ENCODE measurements at regions not wholly inside any gene's neighbourhood (a gene's known extent, or its start where the extent isn't known, plus 50 kb on each side); places are given as distances from the start of the nearest gene placed in this dataset.

DNA sequence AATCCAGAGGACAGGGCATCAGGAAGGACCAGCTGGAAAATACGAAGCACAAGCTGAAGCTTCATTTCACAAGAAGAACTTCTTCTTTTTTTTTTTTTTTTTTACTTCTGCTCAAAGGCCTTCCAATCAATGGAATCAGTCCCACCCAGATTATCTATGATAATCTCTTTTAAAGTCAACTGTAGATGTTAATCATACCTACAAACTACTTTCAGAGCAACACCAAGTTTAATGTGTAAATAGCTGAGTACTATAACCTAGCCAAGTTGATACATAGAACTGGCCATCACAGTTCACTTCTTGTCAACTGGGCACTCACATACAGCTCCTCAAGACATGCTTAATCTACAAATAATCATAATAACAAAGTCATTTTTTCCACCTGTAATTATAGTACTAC lies 1645.9 kb upstream of the CELF4 start:
- TF ChIP-seq EZH2phosphoT487 (conservative IDR thresholded peaks at IDR 0.05; ENCODE audit: low read length), result no peak
- no peak for TF ChIP-seq CTCF (IDR thresholded peaks at IDR 0.05; ENCODE audit: insufficient read depth, low read length, poor library complexity, severe bottlenecking)

GRCh38 chr18:39209173-39209572 lies 1643.6 kb upstream of the CELF4 start:
- Histone ChIP-seq H3K9me3 (ENCODE audit: insufficient read depth, low read length) (0 out of 2 replicates have a peak, but pooled peaks cover 5% of the 10 kb centered on the region), H3K27ac (ENCODE audit: low read depth, low read length) (no peak overlapping the region), H2AFZ (ENCODE audit: low read depth, low read length, severe bottlenecking) (no peak overlapping the region), H3K4me3 (ENCODE audit: insufficient read depth, low read length, poor library complexity, severe bottlenecking) (no peak overlapping the region), H3K27me3 (ENCODE audit: low read length) (no peaks in the 10 kb centered on the region), H3K36me3 (ENCODE audit: low read length) (no peaks in the 10 kb centered on the region), H3K9me2 (replicated peaks; ENCODE audit: insufficient read depth, low read length) (0 out of 2 replicates have a peak, but pooled peaks cover 4% of the 10 kb centered on the region), H3K9ac (ENCODE audit: low read length) (no peak overlapping the region), H4K20me1 (ENCODE audit: low read depth, low read length) (no peaks in the 10 kb centered on the region), H3F3A (ENCODE audit: insufficient read depth) (no peaks in the 10 kb centered on the region), H3K79me2 (ENCODE audit: insufficient read depth, low read length) (no peaks in the 10 kb centered on the region), H3K4me2 (ENCODE audit: low read depth, low read length, poor library complexity, severe bottlenecking) (no peak overlapping the region)
- TF ChIP-seq CTCF (IDR thresholded peaks at IDR 0.05; ENCODE audit: insufficient read depth, low read length, poor library complexity, severe bottlenecking), result no peak
- TF ChIP-seq EZH2phosphoT487 (conservative IDR thresholded peaks at IDR 0.05; ENCODE audit: low read length), result no peak

More for the DNA sequence above, 1645.9 kb upstream of the CELF4 start:
- H3F3A ChIP-seq (ENCODE audit: insufficient read depth), result no peaks in the 10 kb centered on the region
- 0 out of 2 replicates have a peak, but pooled peaks cover 4% of the 10 kb centered on the region for H3K9me2 ChIP-seq (replicated peaks; ENCODE audit: insufficient read depth, low read length)
- H2AFZ ChIP-seq (ENCODE audit: low read depth, low read length, severe bottlenecking), result no peak overlapping the region
- no peak overlapping the region for H3K4me2 ChIP-seq (ENCODE audit: low read depth, low read length, poor library complexity, severe bottlenecking)
- H4K20me1 ChIP-seq (ENCODE audit: low read depth, low read length), result no peaks in the 10 kb centered on the region
- no peak overlapping the region for H3K9ac ChIP-seq (ENCODE audit: low read length)
- H3K27me3 ChIP-seq (ENCODE audit: low read length), result no peaks in the 10 kb centered on the region
- 0 out of 2 replicates have a peak, but pooled peaks cover 8% of the 10 kb centered on the region for H3K9me3 ChIP-seq (ENCODE audit: insufficient read depth, low read length)
- no peaks in the 10 kb centered on the region for H3K36me3 ChIP-seq (ENCODE audit: low read length)
- no peaks in the 10 kb centered on the region for H3K79me2 ChIP-seq (ENCODE audit: insufficient read depth, low read length)
- H3K4me3 ChIP-seq (ENCODE audit: insufficient read depth, low read length, poor library complexity, severe bottlenecking), result no peak overlapping the region
- no peak overlapping the region for H3K27ac ChIP-seq (ENCODE audit: low read depth, low read length)

DNA sequence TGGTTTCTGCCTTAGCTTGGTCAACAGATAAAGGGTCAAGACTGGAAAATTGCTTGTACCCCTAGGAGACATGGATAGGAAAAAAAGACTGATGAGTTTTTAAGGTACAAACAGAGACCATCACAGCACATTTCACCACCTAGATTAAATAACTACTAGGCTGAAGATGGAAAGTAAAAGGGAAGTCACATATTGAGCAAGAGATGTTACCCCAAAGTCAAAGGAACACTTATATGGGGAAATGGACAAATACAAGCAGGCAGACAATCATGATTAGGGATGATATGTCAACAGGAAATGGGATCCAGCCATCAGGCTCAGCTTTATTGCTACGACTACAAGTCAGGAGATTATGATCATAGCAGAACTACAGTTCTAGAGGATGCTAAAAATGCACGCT lies 1643.1 kb upstream of the CELF4 start:
- no peaks in the 10 kb centered on the region for H3K36me3 ChIP-seq (ENCODE audit: low read length)
- no peaks in the 10 kb centered on the region for H3K27me3 ChIP-seq (ENCODE audit: low read length)
- no peaks in the 10 kb centered on the region for H3K79me2 ChIP-seq (ENCODE audit: insufficient read depth, low read length)
- TF ChIP-seq EZH2phosphoT487 (conservative IDR thresholded peaks at IDR 0.05; ENCODE audit: low read length) (no peak), CTCF (IDR thresholded peaks at IDR 0.05; ENCODE audit: insufficient read depth, low read length, poor library complexity, severe bottlenecking) (no peak)
- no peak overlapping the region for H3K27ac ChIP-seq (ENCODE audit: low read depth, low read length)
- H3K9ac ChIP-seq (ENCODE audit: low read length), result no peak overlapping the region
- no peaks in the 10 kb centered on the region for H4K20me1 ChIP-seq (ENCODE audit: low read depth, low read length)
- 0 out of 2 replicates have a peak, but pooled peaks cover 4% of the 10 kb centered on the region for H3K9me2 ChIP-seq (replicated peaks; ENCODE audit: insufficient read depth, low read length)
- 0 out of 2 replicates have a peak, but pooled peaks cover 6% of the 10 kb centered on the region for H3K9me3 ChIP-seq (ENCODE audit: insufficient read depth, low read length)
- H2AFZ ChIP-seq (ENCODE audit: low read depth, low read length, severe bottlenecking), result no peak overlapping the region
- H3F3A ChIP-seq (ENCODE audit: insufficient read depth), result no peaks in the 10 kb centered on the region
- no peak overlapping the region for H3K4me2 ChIP-seq (ENCODE audit: low read depth, low read length, poor library complexity, severe bottlenecking)
- no peak overlapping the region for H3K4me3 ChIP-seq (ENCODE audit: insufficient read depth, low read length, poor library complexity, severe bottlenecking)

Measured in SU-DHL-6 (cell line).